SK-N-SH (cell line): ENCODE measurements at regions not wholly inside any gene's neighbourhood (a gene's known extent, or its start where the extent isn't known, plus 50 kb on each side); places are given as distances from the start of the nearest gene placed in this dataset.

Experiments used
- CTCF ChIP-seq: fragments of 200-600 bp; sonication (generic); IDR thresholded peaks from 2 replicates; pipeline ENCODE4 v1.6.1; 2017; ENCODE audit warnings: antibody characterized with exemption, mild to moderate bottlenecking, moderate library complexity
- GABPA ChIP-seq: IDR thresholded peaks from 2 replicates; pipeline ENCODE4 v1.4.0; 2012; ENCODE audit warnings: low read depth, mild to moderate bottlenecking
- NFIC ChIP-seq: IDR thresholded peaks from 2 replicates; pipeline ENCODE4 v1.4.0; 2012; ENCODE audit warnings: borderline replicate concordance
- POLR2AphosphoS5 ChIP-seq: IDR thresholded peaks from 2 replicates; pipeline ENCODE4 v1.6.1; 2012; ENCODE audit warnings: low read depth, low read length
- REST ChIP-seq: IDR thresholded peaks from 2 replicates; pipeline ENCODE4 v1.6.1; 2012; ENCODE audit warnings: mild to moderate bottlenecking, low read depth, low read length, moderate library complexity
- TAF1 ChIP-seq: IDR thresholded peaks from 2 replicates; pipeline ENCODE4 v1.6.1; 2012; ENCODE audit warnings: low read depth, mild to moderate bottlenecking, low read length, moderate library complexity, borderline replicate concordance
- USF1 ChIP-seq: IDR thresholded peaks from 2 replicates; pipeline ENCODE4 v1.4.0; 2012; ENCODE audit warnings: low read depth, borderline replicate concordance

- TF ChIP-seq USF1 (no peak), CTCF (no peak), REST (no peak), POLR2AphosphoS5 (no peak), GABPA (no peak), TAF1 (no peak), NFIC (no peak)
Measured at GRCh38 chr17:34723875-34724274, 144.5 kb downstream of the TMEM132E start.
